ENCODE measurements at regions not wholly inside any gene's neighbourhood (a gene's known extent, or its start where the extent isn't known, plus 50 kb on each side); places are given as distances from the start of the nearest gene placed in this dataset.

- no peak for FAIRE-seq
- DNase-seq (ENCODE audit: insufficient read length): no peak
- no peak for TF ChIP-seq TAF1 (IDR thresholded peaks at IDR 0.05; ENCODE audit: borderline replicate concordance, low read depth, low read length)
- TF ChIP-seq POLR2AphosphoS5 (IDR thresholded peaks at IDR 0.05; ENCODE audit: low read depth, low read length): no peak
- TF ChIP-seq POLR2A (IDR thresholded peaks at IDR 0.05; ENCODE audit: low read depth, low read length): no peak
Measured at GRCh38 chr21:16633831-16634459, 878.9 kb upstream of the CXADR start.

GRCh38 chr21:16634515-16634914, 878.3 kb upstream of the CXADR start:
- no peak for DNase-seq (ENCODE audit: insufficient read length)
- no peak for FAIRE-seq
- TF ChIP-seq POLR2A (IDR thresholded peaks at IDR 0.05; ENCODE audit: low read depth, low read length) (no peak), POLR2AphosphoS5 (IDR thresholded peaks at IDR 0.05; ENCODE audit: low read depth, low read length) (no peak), TAF1 (IDR thresholded peaks at IDR 0.05; ENCODE audit: borderline replicate concordance, low read depth, low read length) (no peak)

DNA sequence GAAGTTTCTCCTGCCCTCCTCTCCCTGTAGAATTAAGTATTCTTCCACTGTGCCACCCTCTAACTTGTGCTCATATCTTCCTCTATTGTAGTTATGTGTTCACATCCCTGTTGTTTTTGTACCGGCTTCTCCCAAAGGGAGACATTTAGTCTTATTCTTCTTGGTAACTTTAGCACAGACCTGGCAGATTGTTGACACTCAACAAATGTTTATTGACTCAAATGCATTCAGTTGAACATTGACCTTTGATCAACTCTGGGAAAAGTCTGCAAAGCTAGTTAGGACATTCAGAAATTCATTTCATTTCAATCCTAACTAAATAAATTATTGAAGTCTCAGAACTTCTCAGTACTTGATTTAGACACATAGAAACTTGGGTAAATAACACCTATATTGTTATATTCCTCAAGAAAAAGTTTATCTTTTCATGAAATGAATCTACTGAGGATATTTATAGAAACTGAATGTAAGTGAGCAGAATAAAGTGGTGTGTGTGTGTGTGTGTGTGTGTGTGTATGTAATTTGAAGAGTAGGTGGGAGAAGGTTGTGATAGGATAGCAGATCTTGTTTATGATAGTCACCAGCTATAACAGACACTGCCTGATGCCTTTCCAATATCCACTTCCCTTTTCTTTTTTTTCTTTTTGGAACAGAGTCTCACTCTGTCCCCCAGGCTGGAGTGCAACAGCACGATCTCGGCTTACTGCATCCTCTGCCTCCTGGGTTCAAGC, 872.4 kb upstream of the CXADR start:
- TF ChIP-seq TAF1 (IDR thresholded peaks at IDR 0.05; ENCODE audit: borderline replicate concordance, low read depth, low read length) (no peak), POLR2A (IDR thresholded peaks at IDR 0.05; ENCODE audit: low read depth, low read length) (no peak), POLR2AphosphoS5 (IDR thresholded peaks at IDR 0.05; ENCODE audit: low read depth, low read length) (no peak)

DNA sequence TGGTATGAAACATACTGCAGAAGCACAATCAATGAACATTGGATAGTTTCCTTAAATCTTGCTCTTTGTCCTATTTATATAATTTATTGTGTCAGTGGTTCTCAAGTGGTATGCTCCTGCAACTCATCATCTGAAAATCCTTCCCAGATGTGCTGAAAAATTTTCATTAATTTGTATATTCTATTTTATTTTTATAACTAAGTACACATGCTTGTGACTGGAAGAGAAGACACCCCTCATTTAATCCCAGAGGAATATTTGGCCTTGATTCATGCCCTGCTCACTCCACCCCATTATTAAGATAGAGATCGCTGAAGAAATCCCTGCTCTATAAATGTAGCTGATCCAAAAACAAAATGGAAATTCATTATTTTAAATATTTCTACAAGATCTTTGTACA, 870.5 kb upstream of the CXADR start:
- FAIRE-seq: no peak
- DNase-seq (ENCODE audit: insufficient read length): no peak

More for the DNA sequence above, 872.4 kb upstream of the CXADR start:
- DNase-seq (ENCODE audit: insufficient read length) (no peak), FAIRE-seq (no peak)

DNA sequence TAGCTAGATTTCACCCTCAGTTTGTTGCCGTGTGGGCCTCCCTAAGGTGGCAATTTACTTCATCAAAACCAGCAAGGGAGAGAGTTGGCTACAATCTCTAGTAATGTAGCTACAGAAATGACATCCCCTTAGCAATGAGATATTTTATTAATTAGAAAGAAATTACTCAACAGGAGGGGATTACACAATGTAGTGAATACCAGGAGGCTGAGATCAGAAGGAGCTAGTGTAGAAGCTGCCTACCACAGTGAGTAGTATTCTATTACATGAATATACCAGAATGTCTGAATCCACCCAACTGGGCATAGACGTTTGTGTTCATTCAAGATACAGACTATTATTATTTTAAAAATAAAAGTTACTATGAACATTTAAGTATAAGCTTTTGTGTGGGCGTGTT, 868.2 kb upstream of the CXADR start:
- FAIRE-seq (no peak), DNase-seq (ENCODE audit: insufficient read length) (no peak)
- no peak for TF ChIP-seq TAF1 (IDR thresholded peaks at IDR 0.05; ENCODE audit: borderline replicate concordance, low read depth, low read length)
- no peak for TF ChIP-seq POLR2AphosphoS5 (IDR thresholded peaks at IDR 0.05; ENCODE audit: low read depth, low read length)
- no peak for TF ChIP-seq POLR2A (IDR thresholded peaks at IDR 0.05; ENCODE audit: low read depth, low read length)

More for the DNA sequence above, 870.5 kb upstream of the CXADR start:
- no peak for TF ChIP-seq POLR2AphosphoS5 (IDR thresholded peaks at IDR 0.05; ENCODE audit: low read depth, low read length)

- FAIRE-seq (no peak), DNase-seq (ENCODE audit: insufficient read length) (no peak)
- no peak for TF ChIP-seq POLR2A (IDR thresholded peaks at IDR 0.05; ENCODE audit: low read depth, low read length)
- TF ChIP-seq TAF1 (IDR thresholded peaks at IDR 0.05; ENCODE audit: borderline replicate concordance, low read depth, low read length): no peak
- TF ChIP-seq POLR2AphosphoS5 (IDR thresholded peaks at IDR 0.05; ENCODE audit: low read depth, low read length): no peak
Measured at GRCh38 chr21:16650714-16651366, 862.0 kb upstream of the CXADR start.

DNA sequence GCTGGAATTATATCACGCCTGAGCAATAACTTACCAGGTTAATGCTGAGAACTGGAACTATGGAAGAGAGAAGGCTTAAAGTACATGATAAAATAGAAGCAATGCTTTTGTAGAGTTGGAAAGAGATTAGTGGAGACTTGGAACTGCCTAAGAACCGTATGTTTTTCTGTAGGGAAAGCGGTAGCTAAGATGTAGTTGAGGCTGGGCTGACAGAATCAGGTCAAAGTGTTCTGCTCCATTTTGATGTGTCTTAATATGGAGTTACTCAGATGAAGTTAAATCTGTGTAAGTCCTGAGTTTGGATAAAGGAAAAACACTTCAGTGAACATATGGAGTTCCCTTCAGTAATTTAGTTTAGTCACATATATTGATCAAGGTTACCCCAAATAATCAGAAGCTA, 860.9 kb upstream of the CXADR start:
- DNase-seq (ENCODE audit: insufficient read length) (no peak), FAIRE-seq (no peak)
- TF ChIP-seq TAF1 (IDR thresholded peaks at IDR 0.05; ENCODE audit: borderline replicate concordance, low read depth, low read length) (no peak), POLR2A (IDR thresholded peaks at IDR 0.05; ENCODE audit: low read depth, low read length) (no peak), POLR2AphosphoS5 (IDR thresholded peaks at IDR 0.05; ENCODE audit: low read depth, low read length) (no peak)

DNA sequence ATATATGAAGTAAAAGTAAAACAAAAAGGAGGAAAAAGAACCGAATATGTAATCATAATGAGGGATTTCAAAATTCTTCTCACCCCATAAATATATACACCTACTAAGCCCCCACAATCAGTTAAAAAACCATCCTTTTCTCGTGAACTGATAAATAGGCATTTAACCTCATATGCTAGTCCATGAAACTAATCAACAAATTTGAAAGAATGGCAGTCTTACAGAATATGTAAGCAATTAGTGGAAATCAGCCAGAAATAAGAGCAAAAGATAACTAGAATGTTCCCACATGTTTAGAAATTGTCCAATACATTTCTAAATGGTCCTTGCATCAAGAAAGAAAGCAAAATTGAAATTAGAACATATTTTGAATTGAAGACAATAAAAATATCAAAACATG, 849.4 kb upstream of the CXADR start:
- TF ChIP-seq POLR2AphosphoS5 (IDR thresholded peaks at IDR 0.05; ENCODE audit: low read depth, low read length) (no peak), TAF1 (IDR thresholded peaks at IDR 0.05; ENCODE audit: borderline replicate concordance, low read depth, low read length) (no peak), POLR2A (IDR thresholded peaks at IDR 0.05; ENCODE audit: low read depth, low read length) (no peak)
- FAIRE-seq: no peak
- no peak for DNase-seq (ENCODE audit: insufficient read length)

DNA sequence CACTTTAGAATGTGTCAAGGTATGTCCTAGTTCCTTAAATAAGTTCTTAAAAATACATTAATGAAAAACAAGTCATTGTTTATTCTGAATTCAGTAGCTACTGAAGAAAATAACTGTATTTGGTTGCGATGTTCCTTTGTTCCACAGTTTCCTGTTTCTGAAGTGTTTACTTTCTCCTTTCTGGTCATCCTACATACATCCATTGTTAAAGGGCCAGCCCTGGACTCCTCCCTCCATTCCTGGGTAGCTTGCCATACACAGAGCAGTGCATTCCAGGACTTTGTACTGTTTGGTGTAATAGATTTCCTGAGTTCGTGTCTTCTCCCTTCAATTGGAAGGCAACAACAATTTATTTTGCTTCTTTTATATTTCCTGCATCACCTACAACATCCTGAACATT, 845.4 kb upstream of the CXADR start:
- no peak for TF ChIP-seq POLR2A (IDR thresholded peaks at IDR 0.05; ENCODE audit: low read depth, low read length)
- TF ChIP-seq TAF1 (IDR thresholded peaks at IDR 0.05; ENCODE audit: borderline replicate concordance, low read depth, low read length): no peak
- no peak for TF ChIP-seq POLR2AphosphoS5 (IDR thresholded peaks at IDR 0.05; ENCODE audit: low read depth, low read length)
- DNase-seq (ENCODE audit: insufficient read length): no peak
- no peak for FAIRE-seq

DNA sequence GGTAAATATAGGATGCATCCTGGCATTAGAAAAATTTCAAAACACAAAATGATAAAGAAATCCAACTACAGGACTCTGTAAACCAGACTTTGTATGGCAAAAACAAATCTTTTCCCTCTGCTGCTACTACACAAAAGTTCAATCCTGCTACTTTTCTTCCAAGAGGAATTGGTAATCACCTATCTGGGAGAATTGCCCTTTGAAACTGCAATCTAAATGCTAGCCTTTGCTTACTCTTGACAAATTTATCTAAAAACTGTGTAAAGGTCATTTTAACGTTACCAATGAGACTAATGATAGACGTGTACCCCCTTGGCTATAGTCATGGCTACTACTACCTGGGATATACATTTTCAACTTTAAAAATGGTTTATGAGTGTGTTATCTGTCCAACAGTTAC, 837.9 kb upstream of the CXADR start:
- no peak for FAIRE-seq
- DNase-seq (ENCODE audit: insufficient read length): no peak
- TF ChIP-seq TAF1 (IDR thresholded peaks at IDR 0.05; ENCODE audit: borderline replicate concordance, low read depth, low read length) (no peak), POLR2A (IDR thresholded peaks at IDR 0.05; ENCODE audit: low read depth, low read length) (no peak), POLR2AphosphoS5 (IDR thresholded peaks at IDR 0.05; ENCODE audit: low read depth, low read length) (no peak)

GRCh38 chr21:16676391-16676790, 836.5 kb upstream of the CXADR start:
- TF ChIP-seq POLR2A (IDR thresholded peaks at IDR 0.05; ENCODE audit: low read depth, low read length) (no peak), TAF1 (IDR thresholded peaks at IDR 0.05; ENCODE audit: borderline replicate concordance, low read depth, low read length) (no peak), POLR2AphosphoS5 (IDR thresholded peaks at IDR 0.05; ENCODE audit: low read depth, low read length) (no peak)
- FAIRE-seq (no peak), DNase-seq (ENCODE audit: insufficient read length) (no peak)

All from GM12892 (cell line).